IMR-90 (cell line): ENCODE measurements at regions not wholly inside any gene's neighbourhood (a gene's known extent, or its start where the extent isn't known, plus 50 kb on each side); places are given as distances from the start of the nearest gene placed in this dataset.

Experiments used
- ATAC-seq: fragments of 200-7000 bp; cut with Tn5 transposase; 2 replicates; pipeline ENCODE4 v1.9.1; 2020; ENCODE audit warnings: low read depth, mild to moderate bottlenecking, moderate library complexity
- BruUV-seq: library from RNA; stranded (reverse); fragments of 400-500 nt; replicated peaks from 2 replicates; lab custom pipeline; 2021; lab: Mats Ljungman, UMichigan
- CTCF ChIA-PET: fragments of 300-600 bp; formaldehyde crosslinking; extraction: SDS; loops from one replicate; lab custom pipeline; 2021; ENCODE audit warnings: antibody characterized with exemption; lab: Yijun Ruan, JAX
- POLR2A ChIA-PET: fragments of 300-600 bp; sonication (Branson Sonifier 250); formaldehyde crosslinking; loops from one replicate; lab custom pipeline; 2022; ENCODE audit warnings: antibody characterized with exemption; ENCODE audit not compliant: unreplicated experiment; lab: Charles Lee
- DNase-seq: peaks from one replicate; pipeline ENCODE4 v3.0.0; 2013
- H2AFZ ChIP-seq: replicated peaks from 2 replicates; pipeline ENCODE3; 2013; ENCODE audit warnings: low read length, mild to moderate bottlenecking; ENCODE audit not compliant: poor library complexity
- H2AK5ac ChIP-seq: 2 replicates; pipeline ENCODE4 v1.6.1; 2013; ENCODE audit warnings: low read depth, low read length, inconsistent platforms
- H2AK9ac ChIP-seq: replicated peaks from 2 replicates; pipeline ENCODE3; 2013; ENCODE audit warnings: mild to moderate bottlenecking, low read depth, low read length, moderate library complexity; ENCODE audit not compliant: poor library complexity
- H2BK120ac ChIP-seq: 2 replicates; pipeline ENCODE4 v1.6.1; 2013; ENCODE audit warnings: low read depth, low read length, inconsistent platforms
- H2BK15ac ChIP-seq: 3 replicates; pipeline ENCODE4 v1.6.1; 2013; ENCODE audit warnings: low read depth, low read length, inconsistent platforms
- H2BK20ac ChIP-seq: 2 replicates; pipeline ENCODE4 v1.6.1; 2013; ENCODE audit warnings: low read depth, mild to moderate bottlenecking, inconsistent platforms, low read length, moderate library complexity
- H2BK5ac ChIP-seq: 2 replicates; pipeline ENCODE4 v1.6.1; 2013; ENCODE audit warnings: mild to moderate bottlenecking, low read depth, low read length, inconsistent platforms; ENCODE audit not compliant: poor library complexity, severe bottlenecking
- H3K14ac ChIP-seq: replicated peaks from 2 replicates; pipeline ENCODE4 v1.6.1; 2013; ENCODE audit warnings: low read depth, low read length, inconsistent platforms
- H3K18ac ChIP-seq: 2 replicates; pipeline ENCODE4 v1.6.1; 2013; ENCODE audit warnings: low read depth, low read length, control low read depth
- H3K23ac ChIP-seq: 2 replicates; pipeline ENCODE4 v1.6.1; 2013; ENCODE audit warnings: low read depth, low read length, inconsistent platforms
- H3K27ac ChIP-seq: 2 replicates; pipeline ENCODE4 v1.5.1; 2013; ENCODE audit warnings: mild to moderate bottlenecking, control low read depth, low read length; ENCODE audit not compliant: insufficient read depth
- H3K27me3 ChIP-seq: 2 replicates; pipeline ENCODE4 v1.6.1; 2013; ENCODE audit warnings: low read length; ENCODE audit not compliant: control insufficient read depth, insufficient read depth
- H3K36me3 ChIP-seq: 2 replicates; pipeline ENCODE4 v1.6.1; 2013; ENCODE audit warnings: low read length, mixed read lengths; ENCODE audit not compliant: control insufficient read depth, insufficient read depth
- H3K4ac ChIP-seq: 2 replicates; pipeline ENCODE4 v1.6.1; 2013; ENCODE audit warnings: low read depth, low read length, inconsistent platforms
- H3K4me1 ChIP-seq: 2 replicates; pipeline ENCODE4 v1.6.1; 2013; ENCODE audit warnings: low read length, mixed read lengths; ENCODE audit not compliant: control insufficient read depth, insufficient read depth
- H3K4me2 ChIP-seq: 2 replicates; pipeline ENCODE4 v1.6.1; 2013; ENCODE audit warnings: low read depth, mild to moderate bottlenecking, control low read depth, low read length, moderate library complexity
- H3K4me3 ChIP-seq: 2 replicates; pipeline ENCODE4 v1.5.1; 2013; ENCODE audit warnings: low read depth, mild to moderate bottlenecking, control low read depth, low read length, moderate library complexity; ENCODE audit not compliant: insufficient read depth
- H3K56ac ChIP-seq: 2 replicates; pipeline ENCODE4 v1.6.1; 2013; ENCODE audit warnings: low read length, inconsistent platforms; ENCODE audit not compliant: insufficient read depth; ENCODE audit errors: extremely low read depth
- H3K79me1 ChIP-seq, 2 experiments: 2 replicates each; pipeline ENCODE4 v1.6.1; 2013; ENCODE audit warnings: low read length in 2 of 2, inconsistent platforms in 1 of 2, low read depth in 1 of 2
- H3K9ac ChIP-seq: 2 replicates; pipeline ENCODE4 v1.6.1; 2013; ENCODE audit warnings: low read depth, low read length, control low read depth
- H3K9me1 ChIP-seq: 2 replicates; pipeline ENCODE4 v1.6.1; 2013; ENCODE audit warnings: low read length, inconsistent platforms; ENCODE audit not compliant: insufficient read depth
- H3K9me3 ChIP-seq: 2 replicates; pipeline ENCODE4 v1.6.1; 2013; ENCODE audit warnings: low read length; ENCODE audit not compliant: control insufficient read depth, insufficient read depth
- H4K20me1 ChIP-seq: 2 replicates; pipeline ENCODE4 v1.6.1; 2013; ENCODE audit warnings: low read length, inconsistent platforms; ENCODE audit not compliant: insufficient read depth
- H4K5ac ChIP-seq: 2 replicates; pipeline ENCODE4 v1.6.1; 2013; ENCODE audit warnings: mild to moderate bottlenecking, low read depth, low read length, control low read depth
- H4K8ac ChIP-seq, 2 experiments: 2 replicates each; pipeline ENCODE4 v1.6.1; 2013; ENCODE audit warnings: low read depth in 2 of 2, low read length in 2 of 2, control low read depth in 1 of 2, inconsistent platforms in 1 of 2
- H4K91ac ChIP-seq: 2 replicates; pipeline ENCODE4 v1.6.1; 2013; ENCODE audit warnings: low read depth, low read length, inconsistent platforms; ENCODE audit not compliant: insufficient read depth
- CTCF ChIP-seq: conservative IDR thresholded peaks from 2 replicates; pipeline ENCODE4 v1.5.1; 2012; ENCODE audit warnings: mild to moderate bottlenecking, low read depth, low read length, improper control_type of control experiment
- ELK1 ChIP-seq: fragments of 150-350 bp; IDR thresholded peaks from 2 replicates; pipeline ENCODE4 v1.6.1; 2016; ENCODE audit warnings: low read depth, mild to moderate bottlenecking, low read length, moderate library complexity, borderline replicate concordance
- FOS ChIP-seq: fragments of 150-350 bp; IDR thresholded peaks from 2 replicates; pipeline ENCODE4 v1.6.1; 2016; ENCODE audit warnings: low read depth, low read length
- MXI1 ChIP-seq: IDR thresholded peaks from 2 replicates; pipeline ENCODE4 v1.6.1; 2012; ENCODE audit warnings: low read depth, mild to moderate bottlenecking, low read length, moderate library complexity, borderline replicate concordance
- POLR2A ChIP-seq: IDR thresholded peaks from 2 replicates; pipeline ENCODE4 v1.6.1; 2012; ENCODE audit warnings: mild to moderate bottlenecking, low read depth, low read length
- RCOR1 ChIP-seq: IDR thresholded peaks from 2 replicates; pipeline ENCODE4 v1.6.1; 2012; ENCODE audit warnings: mild to moderate bottlenecking, low read length, improper control_type of control experiment; ENCODE audit not compliant: insufficient replicate concordance
- SMC3 ChIP-seq: fragments of 150-350 bp; IDR thresholded peaks from 2 replicates; pipeline ENCODE4 v1.6.1; 2016; ENCODE audit warnings: low read depth, mild to moderate bottlenecking, antibody characterized with exemption, low read length, moderate library complexity
- USF2 ChIP-seq: fragments of 150-350 bp; IDR thresholded peaks from 2 replicates; pipeline ENCODE4 v1.6.1; 2017; ENCODE audit warnings: mild to moderate bottlenecking, antibody characterized with exemption, low read length, low read depth
- WGBS, 2 experiments: methylation state at CpG; one replicate each; pipeline versions ENCODE4 v1.1.5 to v1.1.7; 2013; ENCODE audit warnings: missing lambda C conversion rate in 2 of 2; ENCODE audit not compliant: insufficient read length in 1 of 2; ENCODE audit errors: extremely low coverage in 2 of 2; 5-methylcytosine and 5-hydroxymethylcytosine counted together
- dilution Hi-C: fragments of 300-500 bp; cut with HindIII; formaldehyde crosslinking; loops from one replicate; pipeline ENCODE4 v1.14.3; 2018; ENCODE audit warnings: low sequenced_read_pairs; ENCODE audit not compliant: unreplicated experiment
- in situ Hi-C: fragments of 300-500 bp; cut with MboI; formaldehyde crosslinking; loops from 3 replicates; pipeline ENCODE4 v1.14.3; 2019; ENCODE audit warnings: low sequenced_read_pairs, inconsistent platforms, mixed read lengths
- intact Hi-C: fragments of 100-400 bp; cut with micrococcal nuclease; formaldehyde crosslinking; loops from 2 replicates; pipeline ENCODE4 v1.10.0; 2022

- Histone ChIP-seq H3K4me3 (no peak overlapping the region), H3K27me3 (no peaks in the 10 kb centered on the region; the same call in 1 of the 2 replicates), H3K9me3 (peaks cover 4% of the 10 kb centered on the region; the same call in 1 of the 2 replicates), H2AK9ac (no peak overlapping the region), H3K4me2 (no peak overlapping the region), H2BK15ac (no peak overlapping the region), H3K4me1 (0 out of 2 replicates have a peak, but pooled peaks cover 1% of the 10 kb centered on the region), H2BK20ac (no peak overlapping the region), H3K14ac (no peak overlapping the region), H4K20me1 (no peaks in the 10 kb centered on the region), H2AK5ac (no peak overlapping the region), H3K9me1 (no peaks in the 10 kb centered on the region), H3K56ac (no peak overlapping the region), H4K8ac (no peak overlapping the region), H3K79me1 (no peaks in the 10 kb centered on the region), H3K18ac (no peak overlapping the region), H3K23ac (no peak overlapping the region), H4K91ac (no peak overlapping the region), H3K4ac (no peak overlapping the region), H2BK120ac (no peak overlapping the region), H3K36me3 (no peaks in the 10 kb centered on the region), H3K9ac (no peak overlapping the region), H2BK5ac (no peak overlapping the region), H3K27ac (no peak overlapping the region), H2AFZ (no peak overlapping the region), H4K5ac (no peak overlapping the region)
- POLR2A ChIA-PET, result no interaction called here
- CTCF ChIA-PET, result no interaction called here
- ATAC-seq (no peak), DNase-seq (no peak)
- no CpG with 5 or more reads among the region's 5 CpGs for WGBS, 2 experiments
- intact Hi-C loops (no loop called here), dilution Hi-C loops (no loop called here), in situ Hi-C loops (no loop called here)
- TF ChIP-seq POLR2A (no peak), FOS (no peak), ELK1 (no peak), RCOR1 (no peak), MXI1 (no peak), CTCF (no peak), SMC3 (no peak), USF2 (no peak)
- BruUV-seq, result no TSS peak
These were observed 187.7 kb upstream of the TLE4 start for GRCh38 chr9:79384091-79384490.
